ENCODE measurements at regions not wholly inside any gene's neighbourhood (a gene's known extent, or its start where the extent isn't known, plus 50 kb on each side); places are given as distances from the start of the nearest gene placed in this dataset.

DNA sequence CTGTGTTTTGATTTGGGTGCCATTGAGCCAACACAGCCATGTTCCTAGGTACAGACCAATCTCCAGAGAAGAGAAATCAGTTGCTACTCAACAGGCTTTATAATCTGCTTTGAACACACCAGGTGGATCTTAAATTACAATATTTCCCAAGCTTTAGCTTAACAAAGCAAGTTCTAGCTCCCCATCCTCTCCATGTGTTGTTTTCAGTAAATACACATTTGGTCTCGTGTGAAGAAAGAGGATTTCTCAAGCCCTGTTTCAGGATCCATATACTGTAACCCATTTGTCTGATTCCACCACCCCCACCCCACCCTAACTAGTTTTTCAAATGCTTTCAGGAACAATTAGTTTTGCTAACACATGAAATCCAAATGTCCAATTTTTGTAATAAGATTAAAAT lies 109.6 kb upstream of the NIPBL start:
- TF ChIP-seq, protein P1, sequence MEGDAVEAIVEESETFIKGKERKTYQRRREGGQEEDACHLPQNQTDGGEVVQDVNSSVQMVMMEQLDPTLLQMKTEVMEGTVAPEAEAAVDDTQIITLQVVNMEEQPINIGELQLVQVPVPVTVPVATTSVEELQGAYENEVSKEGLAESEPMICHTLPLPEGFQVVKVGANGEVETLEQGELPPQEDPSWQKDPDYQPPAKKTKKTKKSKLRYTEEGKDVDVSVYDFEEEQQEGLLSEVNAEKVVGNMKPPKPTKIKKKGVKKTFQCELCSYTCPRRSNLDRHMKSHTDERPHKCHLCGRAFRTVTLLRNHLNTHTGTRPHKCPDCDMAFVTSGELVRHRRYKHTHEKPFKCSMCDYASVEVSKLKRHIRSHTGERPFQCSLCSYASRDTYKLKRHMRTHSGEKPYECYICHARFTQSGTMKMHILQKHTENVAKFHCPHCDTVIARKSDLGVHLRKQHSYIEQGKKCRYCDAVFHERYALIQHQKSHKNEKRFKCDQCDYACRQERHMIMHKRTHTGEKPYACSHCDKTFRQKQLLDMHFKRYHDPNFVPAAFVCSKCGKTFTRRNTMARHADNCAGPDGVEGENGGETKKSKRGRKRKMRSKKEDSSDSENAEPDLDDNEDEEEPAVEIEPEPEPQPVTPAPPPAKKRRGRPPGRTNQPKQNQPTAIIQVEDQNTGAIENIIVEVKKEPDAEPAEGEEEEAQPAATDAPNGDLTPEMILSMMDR (IDR thresholded peaks at IDR 0.05) = no peak
- TF ChIP-seq POLR2A (IDR thresholded peaks at IDR 0.05) = no peak

Data from adrenal gland (tissue), 5 donors.